ENCODE measurements at regions not wholly inside any gene's neighbourhood (a gene's known extent, or its start where the extent isn't known, plus 50 kb on each side); places are given as distances from the start of the nearest gene placed in this dataset.

- Histone ChIP-seq H3K27ac (no peak overlapping the region), H3K4me1 (no peaks in the 10 kb centered on the region), H3K36me3 (no peaks in the 10 kb centered on the region), H3K27me3 (no peaks in the 10 kb centered on the region), H3K9me3 (no peaks in the 10 kb centered on the region), H3K4me3 (no peak overlapping the region)
- TF ChIP-seq, protein P1, sequence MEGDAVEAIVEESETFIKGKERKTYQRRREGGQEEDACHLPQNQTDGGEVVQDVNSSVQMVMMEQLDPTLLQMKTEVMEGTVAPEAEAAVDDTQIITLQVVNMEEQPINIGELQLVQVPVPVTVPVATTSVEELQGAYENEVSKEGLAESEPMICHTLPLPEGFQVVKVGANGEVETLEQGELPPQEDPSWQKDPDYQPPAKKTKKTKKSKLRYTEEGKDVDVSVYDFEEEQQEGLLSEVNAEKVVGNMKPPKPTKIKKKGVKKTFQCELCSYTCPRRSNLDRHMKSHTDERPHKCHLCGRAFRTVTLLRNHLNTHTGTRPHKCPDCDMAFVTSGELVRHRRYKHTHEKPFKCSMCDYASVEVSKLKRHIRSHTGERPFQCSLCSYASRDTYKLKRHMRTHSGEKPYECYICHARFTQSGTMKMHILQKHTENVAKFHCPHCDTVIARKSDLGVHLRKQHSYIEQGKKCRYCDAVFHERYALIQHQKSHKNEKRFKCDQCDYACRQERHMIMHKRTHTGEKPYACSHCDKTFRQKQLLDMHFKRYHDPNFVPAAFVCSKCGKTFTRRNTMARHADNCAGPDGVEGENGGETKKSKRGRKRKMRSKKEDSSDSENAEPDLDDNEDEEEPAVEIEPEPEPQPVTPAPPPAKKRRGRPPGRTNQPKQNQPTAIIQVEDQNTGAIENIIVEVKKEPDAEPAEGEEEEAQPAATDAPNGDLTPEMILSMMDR (IDR thresholded peaks at IDR 0.05): no peak
- no peak for TF ChIP-seq POLR2A (IDR thresholded peaks at IDR 0.05)
- no peak for DNase-seq
Observed at GRCh38 chr12:59068436-59068835, 148.1 kb upstream of the LRIG3 start.

- Histone ChIP-seq H3K4me1 (no peaks in the 10 kb centered on the region), H3K36me3 (no peaks in the 10 kb centered on the region), H3K27me3 (no peaks in the 10 kb centered on the region), H3K27ac (no peak overlapping the region), H3K4me3 (no peak overlapping the region), H3K9me3 (no peaks in the 10 kb centered on the region)
- no peak for DNase-seq
- TF ChIP-seq, protein P1 (IDR thresholded peaks at IDR 0.05): no peak
- no peak for TF ChIP-seq POLR2A (IDR thresholded peaks at IDR 0.05)
Observed at GRCh38 chr12:59067083-59067482, 146.8 kb upstream of the LRIG3 start.

- no peak for DNase-seq
- Histone ChIP-seq H3K27ac (no peak overlapping the region), H3K9me3 (no peaks in the 10 kb centered on the region), H3K4me1 (no peaks in the 10 kb centered on the region), H3K27me3 (no peaks in the 10 kb centered on the region), H3K4me3 (no peak overlapping the region), H3K36me3 (no peaks in the 10 kb centered on the region)
- no peak for TF ChIP-seq POLR2A (IDR thresholded peaks at IDR 0.05)
- TF ChIP-seq, protein P1 (IDR thresholded peaks at IDR 0.05): no peak
Observed at GRCh38 chr12:59066445-59066844, 146.1 kb upstream of the LRIG3 start.

DNA sequence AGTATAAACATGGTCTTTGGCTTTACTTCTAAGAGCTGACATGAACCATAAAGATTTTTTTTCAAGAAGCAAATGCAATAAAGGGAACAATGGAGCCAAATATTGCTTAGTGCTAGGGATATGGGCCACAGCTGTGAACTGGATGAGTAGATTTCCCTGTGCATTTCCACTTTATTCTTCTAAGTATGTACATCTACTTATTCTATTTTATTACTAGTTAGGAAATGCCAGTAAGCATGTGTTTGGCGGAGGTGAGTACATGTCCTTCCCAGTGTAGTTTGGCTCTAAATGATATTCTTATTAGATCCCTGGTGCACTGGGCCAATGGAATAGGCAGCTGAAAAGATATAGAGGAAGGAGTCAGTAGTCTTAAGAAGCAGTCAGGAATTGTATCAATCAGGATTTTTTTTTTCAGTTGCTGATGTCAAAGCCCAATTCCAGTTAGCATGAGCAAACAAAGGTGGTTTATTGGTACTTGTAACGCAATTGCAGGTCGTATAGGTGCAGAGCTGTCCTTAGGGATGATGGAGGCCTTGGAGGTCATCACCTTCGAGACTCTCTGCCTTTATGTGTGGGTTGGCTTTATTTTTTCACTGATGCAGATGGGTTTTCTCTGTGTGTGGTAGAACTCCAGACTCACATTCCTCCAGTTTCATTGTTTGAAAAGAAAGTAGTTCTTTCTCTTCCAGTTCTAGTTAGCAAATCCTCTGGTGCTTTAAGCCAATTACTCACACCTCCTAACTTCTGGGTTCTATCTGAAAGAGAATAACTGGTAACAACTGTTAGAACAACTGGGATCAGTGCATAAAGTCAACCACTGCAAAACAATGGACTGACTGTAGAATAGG is 139.0 kb upstream of the LRIG3 start:
- DNase-seq: no peak
- no peaks in the 10 kb centered on the region for H3K27me3 ChIP-seq
- TF ChIP-seq POLR2A (IDR thresholded peaks at IDR 0.05): no peak
- TF ChIP-seq, protein P1 (IDR thresholded peaks at IDR 0.05): no peak
- no peaks in the 10 kb centered on the region for H3K36me3 ChIP-seq
- no peak overlapping the region for H3K27ac ChIP-seq
- no peaks in the 10 kb centered on the region for H3K9me3 ChIP-seq
- H3K4me1 ChIP-seq: no peaks in the 10 kb centered on the region
- H3K4me3 ChIP-seq: no peak overlapping the region

GRCh38 chr12:59056966-59057365 is 136.7 kb upstream of the LRIG3 start:
- Histone ChIP-seq H3K9me3 (no peaks in the 10 kb centered on the region), H3K4me1 (no peaks in the 10 kb centered on the region), H3K27me3 (no peaks in the 10 kb centered on the region), H3K27ac (no peak overlapping the region), H3K36me3 (no peaks in the 10 kb centered on the region), H3K4me3 (no peak overlapping the region)
- no peak for TF ChIP-seq POLR2A (IDR thresholded peaks at IDR 0.05)
- TF ChIP-seq, protein P1 (IDR thresholded peaks at IDR 0.05): no peak
- no peak for DNase-seq

Data from Peyer's patch (tissue), 4 donors.